Body of pancreas (tissue), 4 donors: ENCODE measurements at regions not wholly inside any gene's neighbourhood (a gene's known extent, or its start where the extent isn't known, plus 50 kb on each side); places are given as distances from the start of the nearest gene placed in this dataset.

Experiments used
- CTCF ChIP-seq, 7 experiments: fragments of 450-650 bp in 4 of 7; fragments of 200-600 bp in 3 of 7; sonication (generic) in 3 of 7; IDR thresholded peaks; one replicate each; pipeline ENCODE4 v1.5.1; 2016 to 2019; ENCODE audit warnings: antibody characterized with exemption in 7 of 7
- POLR2A ChIP-seq, 3 donors: fragments of 450-650 bp; IDR thresholded peaks; one replicate each; pipeline ENCODE4 v1.6.1; 2016; ENCODE audit warnings: antibody characterized with exemption in 3 of 3, mild to moderate bottlenecking in 2 of 3

GRCh38 chr11:114813189-114813718, 134.9 kb downstream of the NXPE2 start:
- TF ChIP-seq CTCF (IDR thresholded peaks at IDR 0.05) (no peak), POLR2A (IDR thresholded peaks at IDR 0.05) (no peak)
